ENCODE measurements at regions not wholly inside any gene's neighbourhood (a gene's known extent, or its start where the extent isn't known, plus 50 kb on each side); places are given as distances from the start of the nearest gene placed in this dataset.

- peaks cover 0 to 14% (median 0%) of the 10 kb centered on the region in 4 donors for H3K27me3 ChIP-seq
- intact Hi-C loops (cut with DNase I): no loop called here
Observed at GRCh38 chr1:89460325-89460724, 64.3 kb upstream of the LRRC8B start.

DNA sequence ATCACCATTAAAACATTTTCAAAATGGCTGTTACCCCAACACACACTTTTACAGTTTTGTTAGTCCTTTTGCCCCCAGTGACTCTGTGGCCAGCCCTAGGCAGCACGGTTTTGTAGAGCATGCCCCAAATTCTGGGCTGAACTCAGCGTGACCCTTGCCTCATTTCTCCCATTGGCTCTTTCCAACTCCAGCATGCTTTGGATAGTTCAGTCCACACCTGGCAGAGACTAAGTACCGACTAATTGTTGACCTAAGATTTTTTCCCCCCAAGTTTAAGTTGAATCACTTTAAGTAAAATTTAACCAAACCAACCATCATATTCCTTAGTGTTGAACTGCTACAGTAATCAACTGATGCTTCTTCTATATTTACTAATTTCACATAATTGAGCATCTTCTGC, 62.4 kb upstream of the LRRC8B start:
- intact Hi-C loops (cut with DNase I): no loop called here
- no peak overlapping the region for H3K4me3 ChIP-seq
- WGBS: 87% methylated on average over 3 of the region's 3 CpGs
- TF ChIP-seq POLR2AphosphoS5 (IDR thresholded peaks at IDR 0.05) (no peak), EP300 (IDR thresholded peaks at IDR 0.05) (no peak), POLR2A (IDR thresholded peaks at IDR 0.05; ENCODE audit: low read depth) (no peak), CTCF (IDR thresholded peaks at IDR 0.05) (no peak)
- no peaks in the 10 kb centered on the region for H3K9me3 ChIP-seq
- no peaks in the 10 kb centered on the region for H3K36me3 ChIP-seq
- DNase-seq (ENCODE audit: extremely low spot score): no peak
- no peak overlapping the region for H3K27ac ChIP-seq (replicated peaks in 1 of 4)
- no peaks in the 10 kb centered on the region for H3K4me1 ChIP-seq
- peaks cover 0 to 24% (median 0%) of the 10 kb centered on the region in 4 donors for H3K27me3 ChIP-seq

More at GRCh38 chr1:89460325-89460724, 64.3 kb upstream of the LRRC8B start:
- Histone ChIP-seq H3K4me3 (no peak overlapping the region), H3K27ac (replicated peaks in 1 of 4) (no peak overlapping the region), H3K9me3 (no peaks in the 10 kb centered on the region), H3K36me3 (no peaks in the 10 kb centered on the region), H3K4me1 (no peaks in the 10 kb centered on the region)
- no peak for TF ChIP-seq POLR2AphosphoS5 (IDR thresholded peaks at IDR 0.05)
- no peak for TF ChIP-seq POLR2A (IDR thresholded peaks at IDR 0.05; ENCODE audit: low read depth)
- TF ChIP-seq CTCF (IDR thresholded peaks at IDR 0.05): no peak
- TF ChIP-seq EP300 (IDR thresholded peaks at IDR 0.05): no peak
- DNase-seq (ENCODE audit: extremely low spot score): no peak
- 70% methylated on average over 1 of the region's 1 CpG for WGBS

DNA sequence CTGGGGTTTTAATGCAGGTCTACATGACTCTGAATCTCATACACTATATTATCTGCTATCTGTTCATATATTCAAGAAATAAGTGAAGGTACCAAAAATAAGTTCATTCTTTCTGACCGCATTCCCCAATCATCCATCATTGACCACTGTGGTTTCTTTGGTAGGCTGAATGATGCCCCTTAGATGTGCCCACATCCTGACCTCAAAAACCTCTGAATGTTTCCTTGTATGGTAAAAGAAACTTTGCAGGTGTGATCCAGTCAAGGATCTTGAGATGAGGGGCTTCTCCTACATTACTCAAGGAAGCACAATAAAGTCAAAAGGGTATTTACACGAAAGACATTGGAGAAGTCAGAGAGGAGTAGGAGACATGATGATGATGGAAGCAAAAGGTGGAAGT, 60.6 kb upstream of the LRRC8B start:
- WGBS: 43% methylated on average over 2 of the region's 2 CpGs
- DNase-seq (ENCODE audit: extremely low spot score): no peak
- no peaks in the 10 kb centered on the region for H3K9me3 ChIP-seq
- H3K4me3 ChIP-seq: no peak overlapping the region
- H3K36me3 ChIP-seq: no peaks in the 10 kb centered on the region
- H3K27me3 ChIP-seq: peaks cover 0 to 24% (median 0%) of the 10 kb centered on the region in 4 donors
- intact Hi-C loops (cut with DNase I): no loop called here
- no peak overlapping the region for H3K27ac ChIP-seq (replicated peaks in 1 of 4)
- no peaks in the 10 kb centered on the region for H3K4me1 ChIP-seq
- no peak for TF ChIP-seq POLR2A (IDR thresholded peaks at IDR 0.05; ENCODE audit: low read depth)
- TF ChIP-seq EP300 (IDR thresholded peaks at IDR 0.05): no peak
- no peak for TF ChIP-seq POLR2AphosphoS5 (IDR thresholded peaks at IDR 0.05)
- TF ChIP-seq CTCF (IDR thresholded peaks at IDR 0.05): no peak

DNA sequence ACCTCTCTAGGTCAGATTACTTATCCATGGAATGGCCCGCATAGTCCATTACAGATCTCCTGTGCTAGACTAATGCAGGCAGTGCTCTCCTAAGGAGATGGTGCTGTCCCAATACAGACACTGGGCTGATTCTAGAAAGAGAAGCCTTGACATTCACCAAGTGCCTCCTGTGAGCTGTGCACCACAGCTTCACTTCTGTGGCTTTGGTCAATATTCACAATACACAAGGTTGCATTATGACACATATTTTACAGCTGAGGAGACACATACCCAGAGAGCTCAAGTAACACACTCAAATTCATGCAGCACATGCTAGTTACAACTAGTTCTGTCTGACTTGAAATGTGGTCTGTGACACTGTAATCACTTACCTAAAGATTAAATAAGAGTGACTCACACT, 59.4 kb upstream of the LRRC8B start:
- Histone ChIP-seq H3K4me3 (no peak overlapping the region), H3K4me1 (no peaks in the 10 kb centered on the region), H3K27ac (replicated peaks in 1 of 4) (no peak overlapping the region), H3K27me3 (peaks cover 0 to 24% (median 0%) of the 10 kb centered on the region in 4 donors), H3K36me3 (no peaks in the 10 kb centered on the region), H3K9me3 (no peaks in the 10 kb centered on the region)
- intact Hi-C loops (cut with DNase I): no loop called here
- no peak for DNase-seq (ENCODE audit: extremely low spot score)
- TF ChIP-seq CTCF (IDR thresholded peaks at IDR 0.05): no peak
- no peak for TF ChIP-seq EP300 (IDR thresholded peaks at IDR 0.05)
- TF ChIP-seq POLR2A (IDR thresholded peaks at IDR 0.05; ENCODE audit: low read depth): no peak
- TF ChIP-seq POLR2AphosphoS5 (IDR thresholded peaks at IDR 0.05): no peak
- WGBS: 100% methylated on average over 1 of the region's 1 CpG

GRCh38 chr1:89466307-89466930, 58.2 kb upstream of the LRRC8B start:
- H3K4me1 ChIP-seq: no peaks in the 10 kb centered on the region
- no peak for DNase-seq (ENCODE audit: extremely low spot score)
- no peak overlapping the region for H3K4me3 ChIP-seq
- intact Hi-C loops (cut with DNase I): no loop called here
- WGBS: 63% methylated on average over 6 of the region's 6 CpGs
- H3K27ac ChIP-seq (replicated peaks in 1 of 4): no peak overlapping the region
- TF ChIP-seq POLR2A (IDR thresholded peaks at IDR 0.05; ENCODE audit: low read depth): no peak
- TF ChIP-seq CTCF (IDR thresholded peaks at IDR 0.05): no peak
- TF ChIP-seq EP300 (IDR thresholded peaks at IDR 0.05): no peak
- no peak for TF ChIP-seq POLR2AphosphoS5 (IDR thresholded peaks at IDR 0.05)
- H3K9me3 ChIP-seq: no peaks in the 10 kb centered on the region
- H3K36me3 ChIP-seq: no peaks in the 10 kb centered on the region
- peaks cover 0 to 24% (median 0%) of the 10 kb centered on the region in 4 donors for H3K27me3 ChIP-seq
